ENCODE measurements at regions not wholly inside any gene's neighbourhood (a gene's known extent, or its start where the extent isn't known, plus 50 kb on each side); places are given as distances from the start of the nearest gene placed in this dataset.

DNA sequence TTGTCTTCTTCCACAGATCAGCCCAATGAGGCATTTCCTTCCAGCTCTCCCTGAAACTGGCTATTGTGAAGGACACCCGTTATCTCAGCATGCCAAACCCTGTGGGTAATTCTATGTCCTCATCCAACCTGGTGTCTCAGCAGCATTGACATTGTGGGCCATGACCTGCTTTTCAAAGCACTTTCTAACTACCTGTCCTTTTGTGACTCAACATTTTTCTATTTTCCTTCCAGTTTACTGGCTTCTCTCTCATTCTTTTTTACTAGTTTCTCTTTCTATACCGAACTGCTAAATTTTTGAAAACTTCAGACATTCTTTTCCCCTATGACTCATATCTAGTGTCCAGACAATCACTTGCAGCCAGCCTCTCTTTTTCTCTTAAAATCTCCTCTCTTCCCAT, 136.4 kb upstream of the HTR2A start:
- no peak for DNase-seq (ENCODE audit: low spot score)
- no peak overlapping the region for H3K27ac ChIP-seq
- no peaks in the 10 kb centered on the region for H3K9me2 ChIP-seq (replicated peaks; ENCODE audit: insufficient read depth)
- H3K4me2 ChIP-seq = no peak overlapping the region
- H3K27me3 ChIP-seq = no peaks in the 10 kb centered on the region
- no peak overlapping the region for H3K4me3 ChIP-seq
- H4K20me1 ChIP-seq (ENCODE audit: insufficient read depth, poor library complexity, severe bottlenecking) = no peaks in the 10 kb centered on the region
- no peaks in the 10 kb centered on the region for H3K79me2 ChIP-seq
- no peaks in the 10 kb centered on the region for H3K36me3 ChIP-seq (replicated peaks; ENCODE audit: insufficient read depth, low read depth)
- TF ChIP-seq, protein P1, sequence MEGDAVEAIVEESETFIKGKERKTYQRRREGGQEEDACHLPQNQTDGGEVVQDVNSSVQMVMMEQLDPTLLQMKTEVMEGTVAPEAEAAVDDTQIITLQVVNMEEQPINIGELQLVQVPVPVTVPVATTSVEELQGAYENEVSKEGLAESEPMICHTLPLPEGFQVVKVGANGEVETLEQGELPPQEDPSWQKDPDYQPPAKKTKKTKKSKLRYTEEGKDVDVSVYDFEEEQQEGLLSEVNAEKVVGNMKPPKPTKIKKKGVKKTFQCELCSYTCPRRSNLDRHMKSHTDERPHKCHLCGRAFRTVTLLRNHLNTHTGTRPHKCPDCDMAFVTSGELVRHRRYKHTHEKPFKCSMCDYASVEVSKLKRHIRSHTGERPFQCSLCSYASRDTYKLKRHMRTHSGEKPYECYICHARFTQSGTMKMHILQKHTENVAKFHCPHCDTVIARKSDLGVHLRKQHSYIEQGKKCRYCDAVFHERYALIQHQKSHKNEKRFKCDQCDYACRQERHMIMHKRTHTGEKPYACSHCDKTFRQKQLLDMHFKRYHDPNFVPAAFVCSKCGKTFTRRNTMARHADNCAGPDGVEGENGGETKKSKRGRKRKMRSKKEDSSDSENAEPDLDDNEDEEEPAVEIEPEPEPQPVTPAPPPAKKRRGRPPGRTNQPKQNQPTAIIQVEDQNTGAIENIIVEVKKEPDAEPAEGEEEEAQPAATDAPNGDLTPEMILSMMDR (IDR thresholded peaks at IDR 0.05; ENCODE audit: poor library complexity) = no peak
- TF ChIP-seq EZH2phosphoT487 (IDR thresholded peaks at IDR 0.05; ENCODE audit: low read depth, severe bottlenecking, unreplicated experiment) (no peak), EZH2 (IDR thresholded peaks at IDR 0.05; ENCODE audit: borderline replicate concordance) (no peak)
- no peaks in the 10 kb centered on the region for H3K4me1 ChIP-seq (ENCODE audit: insufficient read depth)
- no peak overlapping the region for H2AFZ ChIP-seq
- 70% methylated on average over 2 of the region's 2 CpGs for WGBS (ENCODE audit: low lambda C conversion rate, missing lambda C conversion rate)
- H3K9me3 ChIP-seq (ENCODE audit: low read depth) = no peaks in the 10 kb centered on the region

DNA sequence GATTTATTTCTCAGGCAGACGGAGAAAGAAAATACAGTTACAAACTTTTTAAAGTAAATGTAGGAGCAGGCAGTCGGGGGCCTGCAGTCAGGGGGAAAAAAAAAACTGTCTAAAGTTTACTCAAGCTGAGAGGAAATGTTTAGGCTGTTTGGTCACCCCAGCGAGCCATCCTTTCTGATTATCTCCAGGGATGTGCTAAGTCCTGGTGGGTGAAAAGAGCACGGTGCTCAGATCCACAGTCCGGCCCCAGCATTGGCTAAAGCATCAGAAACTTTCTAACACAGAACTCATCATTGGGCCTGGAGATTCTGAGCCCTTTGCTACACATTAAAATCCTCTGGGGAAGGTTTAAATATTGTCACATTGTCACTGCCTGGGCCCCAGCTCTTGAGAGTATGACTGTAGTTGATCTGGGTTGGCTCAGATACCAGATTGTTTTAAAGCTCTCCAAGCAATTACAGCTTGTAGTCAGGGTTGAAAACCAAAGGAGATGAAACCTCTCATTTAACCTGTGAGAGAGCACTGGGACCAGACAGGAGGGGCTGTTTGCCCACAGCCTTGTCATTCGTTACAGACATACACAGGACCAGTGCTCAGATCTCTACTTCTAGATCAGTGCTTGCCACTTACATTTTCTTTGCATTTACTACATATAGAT, 131.1 kb upstream of the HTR2A start:
- TF ChIP-seq, protein P1 (IDR thresholded peaks at IDR 0.05; ENCODE audit: poor library complexity) = no peak
- no peak for TF ChIP-seq EZH2phosphoT487 (IDR thresholded peaks at IDR 0.05; ENCODE audit: low read depth, severe bottlenecking, unreplicated experiment)
- no peak for TF ChIP-seq EZH2 (IDR thresholded peaks at IDR 0.05; ENCODE audit: borderline replicate concordance)
- H3K4me3 ChIP-seq = no peak overlapping the region
- H3K79me2 ChIP-seq = no peaks in the 10 kb centered on the region
- no peaks in the 10 kb centered on the region for H4K20me1 ChIP-seq (ENCODE audit: insufficient read depth, poor library complexity, severe bottlenecking)
- no peak overlapping the region for H2AFZ ChIP-seq
- H3K27me3 ChIP-seq = no peaks in the 10 kb centered on the region
- no peaks in the 10 kb centered on the region for H3K9me2 ChIP-seq (replicated peaks; ENCODE audit: insufficient read depth)
- WGBS (ENCODE audit: low lambda C conversion rate, missing lambda C conversion rate) = 37% methylated on average over 6 of the region's 6 CpGs
- DNase-seq (ENCODE audit: low spot score) = no peak
- H3K4me1 ChIP-seq (ENCODE audit: insufficient read depth) = no peaks in the 10 kb centered on the region
- H3K27ac ChIP-seq = no peak overlapping the region
- no peak overlapping the region for H3K4me2 ChIP-seq
- H3K36me3 ChIP-seq (replicated peaks; ENCODE audit: insufficient read depth, low read depth) = no peaks in the 10 kb centered on the region
- no peaks in the 10 kb centered on the region for H3K9me3 ChIP-seq (ENCODE audit: low read depth)

DNA sequence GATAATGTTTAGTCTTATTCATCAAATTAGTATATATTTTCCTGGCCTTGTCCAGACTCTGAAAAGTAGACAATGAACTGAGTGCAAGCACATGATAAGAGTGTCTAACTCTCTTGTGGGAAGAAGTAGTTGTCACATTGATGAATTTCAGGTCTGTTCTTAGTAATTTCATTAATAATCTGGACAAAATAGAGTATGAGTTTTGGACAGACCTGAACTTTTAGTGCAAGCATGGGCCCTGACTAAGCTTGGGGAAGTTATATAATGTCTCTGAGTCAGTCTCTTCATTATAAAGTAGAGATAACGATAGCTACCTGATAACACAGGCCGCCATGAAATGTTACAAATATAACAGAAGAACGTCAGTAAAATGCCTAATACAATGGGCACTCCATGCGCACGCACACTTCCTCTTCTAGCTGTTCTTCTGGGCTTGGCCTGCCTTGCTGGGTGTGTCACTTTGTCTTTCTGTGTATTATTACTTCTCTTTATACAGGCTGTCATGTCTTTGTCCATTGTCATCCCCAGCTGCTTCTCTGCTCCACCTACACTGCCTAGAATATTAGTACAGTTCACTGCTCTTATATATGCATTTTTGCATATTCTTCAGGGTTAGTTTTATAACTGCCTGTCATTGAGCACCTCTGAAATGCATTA, 129.1 kb upstream of the HTR2A start:
- Histone ChIP-seq H2AFZ (no peak overlapping the region), H3K9me2 (replicated peaks; ENCODE audit: insufficient read depth) (no peaks in the 10 kb centered on the region), H3K27me3 (no peaks in the 10 kb centered on the region), H3K9me3 (ENCODE audit: low read depth) (no peaks in the 10 kb centered on the region), H3K27ac (no peak overlapping the region), H4K20me1 (ENCODE audit: insufficient read depth, poor library complexity, severe bottlenecking) (no peaks in the 10 kb centered on the region), H3K4me2 (no peak overlapping the region), H3K36me3 (replicated peaks; ENCODE audit: insufficient read depth, low read depth) (no peaks in the 10 kb centered on the region), H3K79me2 (no peaks in the 10 kb centered on the region), H3K4me1 (ENCODE audit: insufficient read depth) (no peaks in the 10 kb centered on the region), H3K4me3 (no peak overlapping the region)
- no peak for DNase-seq (ENCODE audit: low spot score)
- TF ChIP-seq, protein P1 (IDR thresholded peaks at IDR 0.05; ENCODE audit: poor library complexity) = no peak
- TF ChIP-seq EZH2 (IDR thresholded peaks at IDR 0.05; ENCODE audit: borderline replicate concordance) (no peak), EZH2phosphoT487 (IDR thresholded peaks at IDR 0.05; ENCODE audit: low read depth, severe bottlenecking, unreplicated experiment) (no peak)
- WGBS (ENCODE audit: low lambda C conversion rate, missing lambda C conversion rate) = 69% methylated on average over 5 of the region's 5 CpGs

Data from hepatocyte (in vitro differentiated cells).